ENCODE measurements at regions not wholly inside any gene's neighbourhood (a gene's known extent, or its start where the extent isn't known, plus 50 kb on each side); places are given as distances from the start of the nearest gene placed in this dataset.

DNA sequence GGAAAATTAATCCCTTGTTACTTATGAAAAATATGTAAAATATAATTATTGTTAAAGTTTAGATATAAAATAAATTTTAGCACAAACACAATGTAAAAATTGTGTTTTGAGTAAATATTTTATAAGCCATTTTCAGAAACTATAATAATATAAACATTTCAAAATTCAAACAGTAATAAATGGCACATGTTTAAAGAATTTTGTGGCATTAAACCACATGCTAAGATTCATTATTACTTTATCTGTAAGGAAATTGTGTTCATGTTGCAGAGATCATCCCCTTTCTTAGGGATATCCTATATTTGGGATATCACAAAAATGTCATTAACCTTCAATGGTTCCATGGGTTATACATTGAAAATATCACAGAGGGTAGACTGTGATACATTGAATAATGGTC is 1044.3 kb downstream of the AMY1C start:
- Histone ChIP-seq H3K27me3 (ENCODE audit: insufficient read depth, poor library complexity, severe bottlenecking) (no peaks in the 10 kb centered on the region), H3K4me3 (replicated peaks; ENCODE audit: insufficient read depth, low read length) (no peak overlapping the region), H3K27ac (replicated peaks) (no peak overlapping the region)
- TF ChIP-seq, protein P1, sequence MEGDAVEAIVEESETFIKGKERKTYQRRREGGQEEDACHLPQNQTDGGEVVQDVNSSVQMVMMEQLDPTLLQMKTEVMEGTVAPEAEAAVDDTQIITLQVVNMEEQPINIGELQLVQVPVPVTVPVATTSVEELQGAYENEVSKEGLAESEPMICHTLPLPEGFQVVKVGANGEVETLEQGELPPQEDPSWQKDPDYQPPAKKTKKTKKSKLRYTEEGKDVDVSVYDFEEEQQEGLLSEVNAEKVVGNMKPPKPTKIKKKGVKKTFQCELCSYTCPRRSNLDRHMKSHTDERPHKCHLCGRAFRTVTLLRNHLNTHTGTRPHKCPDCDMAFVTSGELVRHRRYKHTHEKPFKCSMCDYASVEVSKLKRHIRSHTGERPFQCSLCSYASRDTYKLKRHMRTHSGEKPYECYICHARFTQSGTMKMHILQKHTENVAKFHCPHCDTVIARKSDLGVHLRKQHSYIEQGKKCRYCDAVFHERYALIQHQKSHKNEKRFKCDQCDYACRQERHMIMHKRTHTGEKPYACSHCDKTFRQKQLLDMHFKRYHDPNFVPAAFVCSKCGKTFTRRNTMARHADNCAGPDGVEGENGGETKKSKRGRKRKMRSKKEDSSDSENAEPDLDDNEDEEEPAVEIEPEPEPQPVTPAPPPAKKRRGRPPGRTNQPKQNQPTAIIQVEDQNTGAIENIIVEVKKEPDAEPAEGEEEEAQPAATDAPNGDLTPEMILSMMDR (IDR thresholded peaks at IDR 0.05; ENCODE audit: insufficient read depth, low read length), result no peak
- TF ChIP-seq, protein P2, sequence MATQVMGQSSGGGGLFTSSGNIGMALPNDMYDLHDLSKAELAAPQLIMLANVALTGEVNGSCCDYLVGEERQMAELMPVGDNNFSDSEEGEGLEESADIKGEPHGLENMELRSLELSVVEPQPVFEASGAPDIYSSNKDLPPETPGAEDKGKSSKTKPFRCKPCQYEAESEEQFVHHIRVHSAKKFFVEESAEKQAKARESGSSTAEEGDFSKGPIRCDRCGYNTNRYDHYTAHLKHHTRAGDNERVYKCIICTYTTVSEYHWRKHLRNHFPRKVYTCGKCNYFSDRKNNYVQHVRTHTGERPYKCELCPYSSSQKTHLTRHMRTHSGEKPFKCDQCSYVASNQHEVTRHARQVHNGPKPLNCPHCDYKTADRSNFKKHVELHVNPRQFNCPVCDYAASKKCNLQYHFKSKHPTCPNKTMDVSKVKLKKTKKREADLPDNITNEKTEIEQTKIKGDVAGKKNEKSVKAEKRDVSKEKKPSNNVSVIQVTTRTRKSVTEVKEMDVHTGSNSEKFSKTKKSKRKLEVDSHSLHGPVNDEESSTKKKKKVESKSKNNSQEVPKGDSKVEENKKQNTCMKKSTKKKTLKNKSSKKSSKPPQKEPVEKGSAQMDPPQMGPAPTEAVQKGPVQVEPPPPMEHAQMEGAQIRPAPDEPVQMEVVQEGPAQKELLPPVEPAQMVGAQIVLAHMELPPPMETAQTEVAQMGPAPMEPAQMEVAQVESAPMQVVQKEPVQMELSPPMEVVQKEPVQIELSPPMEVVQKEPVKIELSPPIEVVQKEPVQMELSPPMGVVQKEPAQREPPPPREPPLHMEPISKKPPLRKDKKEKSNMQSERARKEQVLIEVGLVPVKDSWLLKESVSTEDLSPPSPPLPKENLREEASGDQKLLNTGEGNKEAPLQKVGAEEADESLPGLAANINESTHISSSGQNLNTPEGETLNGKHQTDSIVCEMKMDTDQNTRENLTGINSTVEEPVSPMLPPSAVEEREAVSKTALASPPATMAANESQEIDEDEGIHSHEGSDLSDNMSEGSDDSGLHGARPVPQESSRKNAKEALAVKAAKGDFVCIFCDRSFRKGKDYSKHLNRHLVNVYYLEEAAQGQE (IDR thresholded peaks at IDR 0.05; ENCODE audit: insufficient replicate concordance, low read depth), result no peak
- TF ChIP-seq POLR2AphosphoS5 (IDR thresholded peaks at IDR 0.05; ENCODE audit: low read depth) (no peak), SPI1 (IDR thresholded peaks at IDR 0.05; ENCODE audit: borderline replicate concordance, low read depth) (no peak), GABPA (IDR thresholded peaks at IDR 0.05; ENCODE audit: low read depth) (no peak)
- no peak for DNase-seq (ENCODE audit: low read depth in 1 of 2, low spot score in 1 of 2)

DNA sequence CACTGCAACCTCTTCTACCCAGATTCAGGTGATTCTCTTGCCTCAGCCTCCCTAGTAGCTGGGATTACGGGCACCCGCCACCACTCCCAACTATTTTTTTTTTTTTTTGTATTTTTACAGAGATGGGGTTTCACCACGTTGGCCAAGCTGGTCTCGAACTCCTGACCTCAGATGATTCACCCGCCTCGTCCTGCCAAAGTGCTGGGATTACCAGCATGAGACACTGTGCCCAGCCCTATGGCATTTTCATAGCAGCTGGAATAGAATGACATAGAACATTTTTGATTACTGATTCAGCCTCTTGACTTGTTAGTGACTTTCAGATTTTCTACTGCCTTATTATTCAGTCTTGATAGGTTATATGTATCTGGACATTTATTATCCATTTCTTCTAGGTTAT is 1046.2 kb downstream of the AMY1C start:
- no peak for DNase-seq (ENCODE audit: low read depth in 1 of 2, low spot score in 1 of 2)
- no peaks in the 10 kb centered on the region for H3K27me3 ChIP-seq (ENCODE audit: insufficient read depth, poor library complexity, severe bottlenecking)
- H3K27ac ChIP-seq (replicated peaks), result no peak overlapping the region
- TF ChIP-seq SPI1 (IDR thresholded peaks at IDR 0.05; ENCODE audit: borderline replicate concordance, low read depth) (no peak), GABPA (IDR thresholded peaks at IDR 0.05; ENCODE audit: low read depth) (no peak), POLR2AphosphoS5 (IDR thresholded peaks at IDR 0.05; ENCODE audit: low read depth) (no peak)
- TF ChIP-seq, protein P2 (IDR thresholded peaks at IDR 0.05; ENCODE audit: insufficient replicate concordance, low read depth), result no peak
- TF ChIP-seq, protein P1 (IDR thresholded peaks at IDR 0.05; ENCODE audit: insufficient read depth, low read length), result no peak
- H3K4me3 ChIP-seq (replicated peaks; ENCODE audit: insufficient read depth, low read length), result no peak overlapping the region

DNA sequence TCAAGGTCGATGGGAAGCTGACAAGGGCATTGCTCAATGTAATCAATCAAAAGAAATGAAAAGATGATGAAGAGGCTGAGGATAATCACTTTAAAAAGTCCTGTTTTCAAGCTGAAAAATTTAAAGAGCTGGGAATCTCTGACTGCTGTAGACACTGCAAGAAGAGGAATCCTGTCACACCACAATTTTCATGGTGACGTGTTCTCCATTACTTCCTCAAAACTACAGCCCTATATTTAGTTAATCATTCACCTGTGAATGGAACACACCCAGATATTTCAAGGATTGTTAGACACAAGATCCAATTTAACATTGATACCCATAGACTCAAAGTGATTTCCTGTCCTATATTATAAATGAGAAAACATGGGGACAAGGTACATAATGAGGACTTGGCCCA is 1048.3 kb downstream of the AMY1C start:
- TF ChIP-seq, protein P2 (IDR thresholded peaks at IDR 0.05; ENCODE audit: insufficient replicate concordance, low read depth), result no peak
- TF ChIP-seq, protein P1 (IDR thresholded peaks at IDR 0.05; ENCODE audit: insufficient read depth, low read length), result no peak
- TF ChIP-seq GABPA (IDR thresholded peaks at IDR 0.05; ENCODE audit: low read depth), result no peak
- TF ChIP-seq SPI1 (IDR thresholded peaks at IDR 0.05; ENCODE audit: borderline replicate concordance, low read depth), result no peak
- TF ChIP-seq POLR2AphosphoS5 (IDR thresholded peaks at IDR 0.05; ENCODE audit: low read depth), result no peak
- Histone ChIP-seq H3K27me3 (ENCODE audit: insufficient read depth, poor library complexity, severe bottlenecking) (no peaks in the 10 kb centered on the region), H3K27ac (replicated peaks) (no peak overlapping the region), H3K4me3 (replicated peaks; ENCODE audit: insufficient read depth, low read length) (no peak overlapping the region)
- no peak for DNase-seq (ENCODE audit: low read depth in 1 of 2, low spot score in 1 of 2)
